Peyer's patch (tissue), 4 donors: ENCODE measurements at regions not wholly inside any gene's neighbourhood (a gene's known extent, or its start where the extent isn't known, plus 50 kb on each side); places are given as distances from the start of the nearest gene placed in this dataset.

ENCODE experiments used
- DNase-seq, 3 donors: peaks; one replicate each; pipeline ENCODE4 v3.0.0-alpha.2; 2017 to 2019
- H3K27ac ChIP-seq, 4 donors: fragments of 200-600 bp; sonication (generic); one replicate each; pipeline ENCODE4 v1.5.1; 2016 to 2019
- H3K27me3 ChIP-seq, 2 donors: fragments of 200-600 bp; sonication (generic); one replicate each; pipeline ENCODE4 v1.5.1; 2019
- H3K36me3 ChIP-seq, 3 donors: fragments of 200-600 bp; sonication (generic); one replicate each; pipeline ENCODE4 v1.5.1; 2016 to 2019
- H3K4me1 ChIP-seq, 4 donors: fragments of 200-600 bp; sonication (generic); one replicate each; pipeline ENCODE4 v1.5.1; 2016 to 2019
- H3K4me3 ChIP-seq, 4 donors: fragments of 200-600 bp; sonication (generic); 1 replicate in 3 of 4; 2 replicates in 1 of 4; pipeline ENCODE4 v1.5.1; 2016 to 2019; ENCODE audit warnings: mild to moderate bottlenecking in 1 of 4
- H3K9me3 ChIP-seq, 4 donors: fragments of 200-600 bp; sonication (generic); one replicate each; pipeline ENCODE4 v1.5.1; 2016 to 2019; ENCODE audit warnings: mild to moderate bottlenecking in 1 of 4
- CTCF ChIP-seq, 6 experiments: fragments of 450-650 bp in 4 of 6; fragments of 200-600 bp in 2 of 6; sonication (generic) in 1 of 6; IDR thresholded peaks; one replicate each; pipeline ENCODE4 v1.5.1; 2017 to 2019; ENCODE audit warnings: antibody characterized with exemption in 6 of 6, mild to moderate bottlenecking in 3 of 6, moderate library complexity in 1 of 6
- POLR2A ChIP-seq, 2 donors: fragments of 450-650 bp; IDR thresholded peaks; one replicate each; pipeline ENCODE4 v1.5.1; 2017; ENCODE audit warnings: antibody characterized with exemption in 2 of 2, mild to moderate bottlenecking in 2 of 2, moderate library complexity in 2 of 2

GRCh38 chr3:181086011-181086410 is 96.5 kb upstream of the DNAJC19 start:
- H3K27ac ChIP-seq: no peak overlapping the region
- no peaks in the 10 kb centered on the region for H3K9me3 ChIP-seq
- no peaks in the 10 kb centered on the region for H3K27me3 ChIP-seq
- H3K36me3 ChIP-seq: no peaks in the 10 kb centered on the region
- no peak for DNase-seq
- no peaks in the 10 kb centered on the region for H3K4me1 ChIP-seq
- no peak overlapping the region for H3K4me3 ChIP-seq
- no peak for TF ChIP-seq POLR2A (IDR thresholded peaks at IDR 0.05)
- TF ChIP-seq CTCF (IDR thresholded peaks at IDR 0.05): no peak

DNA sequence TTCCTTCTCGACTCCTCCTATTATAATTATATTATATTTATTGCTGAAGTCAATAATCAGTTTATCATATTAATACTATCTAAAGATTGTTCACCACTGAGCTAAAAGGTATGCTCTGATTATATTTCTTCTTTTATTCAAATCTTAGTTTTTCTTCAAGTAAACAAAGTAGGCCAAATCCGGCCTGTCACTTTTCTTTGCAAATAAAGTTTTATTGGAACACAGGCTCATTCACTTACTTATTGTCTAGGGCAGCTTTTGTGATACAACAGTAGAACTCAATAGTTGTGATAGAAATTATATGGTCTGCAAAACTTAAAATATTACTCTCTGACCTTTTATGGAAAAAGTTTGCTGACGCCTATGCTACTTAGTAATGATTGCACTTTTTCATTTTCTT is 92.4 kb upstream of the DNAJC19 start:
- Histone ChIP-seq H3K27me3 (no peaks in the 10 kb centered on the region), H3K4me1 (no peaks in the 10 kb centered on the region), H3K4me3 (no peak overlapping the region), H3K9me3 (no peaks in the 10 kb centered on the region), H3K36me3 (no peaks in the 10 kb centered on the region), H3K27ac (no peak overlapping the region)
- TF ChIP-seq CTCF (IDR thresholded peaks at IDR 0.05) (no peak), POLR2A (IDR thresholded peaks at IDR 0.05) (no peak)
- no peak for DNase-seq

DNA sequence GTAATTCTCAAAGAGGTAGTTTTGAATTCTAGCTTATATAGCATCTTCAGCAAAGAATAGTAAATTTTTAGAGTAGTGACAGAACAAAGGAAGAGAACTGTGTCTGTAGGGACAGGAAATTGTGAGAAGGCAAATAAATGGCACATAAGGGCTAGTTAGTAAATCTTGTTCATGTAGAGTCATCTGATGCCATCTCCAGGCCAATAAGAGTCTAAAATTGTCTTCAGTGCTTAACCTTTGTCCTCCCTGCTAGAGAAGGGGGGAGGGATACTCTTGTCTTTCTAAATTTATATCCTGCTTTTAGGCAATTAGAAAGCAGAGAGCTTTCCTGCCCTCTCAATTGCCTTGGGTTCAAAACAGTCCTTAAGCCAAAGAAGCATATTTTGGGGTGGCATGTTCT is 87.0 kb upstream of the DNAJC19 start:
- no peaks in the 10 kb centered on the region for H3K9me3 ChIP-seq
- H3K4me1 ChIP-seq: no peaks in the 10 kb centered on the region
- TF ChIP-seq CTCF (IDR thresholded peaks at IDR 0.05) (no peak), POLR2A (IDR thresholded peaks at IDR 0.05) (no peak)
- no peak overlapping the region for H3K4me3 ChIP-seq
- no peak for DNase-seq
- no peak overlapping the region for H3K27ac ChIP-seq
- no peaks in the 10 kb centered on the region for H3K27me3 ChIP-seq
- no peaks in the 10 kb centered on the region for H3K36me3 ChIP-seq

GRCh38 chr3:181075098-181075497 is 85.6 kb upstream of the DNAJC19 start:
- no peaks in the 10 kb centered on the region for H3K4me1 ChIP-seq
- H3K27me3 ChIP-seq: no peaks in the 10 kb centered on the region
- H3K4me3 ChIP-seq: no peak overlapping the region
- no peak overlapping the region for H3K27ac ChIP-seq
- no peak for TF ChIP-seq CTCF (IDR thresholded peaks at IDR 0.05)
- TF ChIP-seq POLR2A (IDR thresholded peaks at IDR 0.05): no peak
- H3K9me3 ChIP-seq: no peaks in the 10 kb centered on the region
- no peaks in the 10 kb centered on the region for H3K36me3 ChIP-seq
- no peak for DNase-seq

GRCh38 chr3:181066143-181067087 is 76.9 kb upstream of the DNAJC19 start:
- no peak for TF ChIP-seq CTCF (IDR thresholded peaks at IDR 0.05)
- TF ChIP-seq POLR2A (IDR thresholded peaks at IDR 0.05): no peak
- Histone ChIP-seq H3K9me3 (no peaks in the 10 kb centered on the region), H3K4me1 (no peaks in the 10 kb centered on the region), H3K36me3 (no peaks in the 10 kb centered on the region), H3K27ac (no peak overlapping the region), H3K4me3 (no peak overlapping the region), H3K27me3 (no peaks in the 10 kb centered on the region)
- no peak for DNase-seq
